CD4-positive, alpha-beta T cell (primary cell): ENCODE measurements at regions not wholly inside any gene's neighbourhood (a gene's known extent, or its start where the extent isn't known, plus 50 kb on each side); places are given as distances from the start of the nearest gene placed in this dataset.

ENCODE experiments used
- ATAC-seq: fragments of 200-7000 bp; cut with Tn5 transposase; one replicate; pipeline ENCODE4 v1.10.0; 2022; ENCODE audit warnings: mild to moderate bottlenecking; ENCODE audit not compliant: poor library complexity
- CTCF ChIA-PET: fragments of 350-600 bp; sonication (Branson Sonifier 250); formaldehyde crosslinking; loops from one replicate; lab custom pipeline; 2021; ENCODE audit warnings: antibody characterized with exemption, inconsistent platforms; lab: Charles Lee
- POLR2A ChIA-PET: fragments of 350-600 bp; sonication (Branson Sonifier 250); formaldehyde crosslinking; loops from one replicate; lab custom pipeline; 2021; ENCODE audit warnings: antibody characterized with exemption, inconsistent platforms; lab: Charles Lee
- DNase-seq, 14 experiments: peaks; one replicate each; pipeline ENCODE4 v3.0.0-alpha.2; 2013 to 2020; ENCODE audit warnings: mixed read lengths in 2 of 14
- H3K27ac ChIP-seq, 2 donors: one replicate each; pipeline versions ENCODE4 v1.5.1 to v1.7.0; 2013; ENCODE audit warnings: low read length in 2 of 2, low read depth in 1 of 2, mild to moderate bottlenecking in 1 of 2
- H3K27me3 ChIP-seq, 2 experiments: 1 replicate in 1 of 2; 2 replicates in 1 of 2; pipeline versions ENCODE4 v1.6.1 to v1.7.0; 2013; ENCODE audit warnings: low read length in 2 of 2, control low read depth in 1 of 2, mild to moderate bottlenecking in 1 of 2, moderate library complexity in 1 of 2; ENCODE audit not compliant: insufficient read depth in 2 of 2, control insufficient read depth in 1 of 2
- H3K36me3 ChIP-seq: one replicate; pipeline ENCODE4 v1.6.1; 2013; ENCODE audit warnings: low read length, control low read depth; ENCODE audit not compliant: insufficient read depth
- H3K4me1 ChIP-seq: one replicate; pipeline ENCODE4 v1.6.1; 2013; ENCODE audit warnings: low read length, control low read depth; ENCODE audit not compliant: insufficient read depth
- H3K4me3 ChIP-seq: one replicate; pipeline ENCODE4 v1.5.1; 2013; ENCODE audit warnings: mild to moderate bottlenecking, low read length, moderate library complexity
- H3K9me3 ChIP-seq, 2 experiments: 1 replicate in 1 of 2; 2 replicates in 1 of 2; pipeline versions ENCODE4 v1.6.1 to v1.7.0; 2013; ENCODE audit warnings: low read length in 2 of 2, mild to moderate bottlenecking in 2 of 2, control low read depth in 1 of 2, moderate library complexity in 1 of 2; ENCODE audit not compliant: control insufficient read depth in 1 of 2, insufficient read depth in 1 of 2
- H3K27ac Mint-ChIP-seq: one replicate; pipeline ENCODE4 v1.8.0; 2020; ENCODE audit warnings: mixed read lengths
- H3K27me3 Mint-ChIP-seq: one replicate; pipeline ENCODE4 v1.8.0; 2021; ENCODE audit warnings: mixed read lengths
- H3K36me3 Mint-ChIP-seq: one replicate; pipeline ENCODE4 v1.8.0; 2021; ENCODE audit warnings: low read depth, mixed read lengths
- H3K4me1 Mint-ChIP-seq: one replicate; pipeline ENCODE4 v1.8.0; 2021; ENCODE audit warnings: low read depth, mixed read lengths
- H3K4me3 Mint-ChIP-seq: one replicate; pipeline ENCODE4 v1.8.0; 2020; ENCODE audit warnings: mild to moderate bottlenecking, mixed read lengths
- H3K9me3 Mint-ChIP-seq: one replicate; pipeline ENCODE4 v1.8.0; 2020; ENCODE audit warnings: mixed read lengths
- intact Hi-C, 2 experiments: fragments of 100-400 bp; cut with DNase I in 1 of 2; cut with micrococcal nuclease in 1 of 2; formaldehyde crosslinking; loops; one replicate each; pipeline versions ENCODE4 v1.15.1 to v1.9.0; 2023 to 2025; cut with DNase I, micrococcal nuclease
- TF ChIP-seq, protein P1 (sequence below): fragments of 200-600 bp; IDR thresholded peaks from one replicate; pipeline ENCODE4 v1.8.0; 2022; ENCODE audit warnings: antibody characterized with exemption, mild to moderate bottlenecking

GRCh38 chr18:56034949-56035348, 447.0 kb upstream of the TCF4 start:
- peaks cover 0 to 4% of the 10 kb centered on the region in 2 experiments for H3K9me3 ChIP-seq
- no peak overlapping the region for H3K4me3 Mint-ChIP-seq
- intact Hi-C loops, result no loop called here
- POLR2A ChIA-PET, result no interaction called here
- H3K27me3 ChIP-seq, result no peaks in the 10 kb centered on the region
- H3K9me3 Mint-ChIP-seq, result peaks cover 5% of the 10 kb centered on the region
- H3K4me1 ChIP-seq, result no peaks in the 10 kb centered on the region
- DNase-seq, result no peak
- no peaks in the 10 kb centered on the region for H3K4me1 Mint-ChIP-seq
- H3K27ac Mint-ChIP-seq, result no peak overlapping the region
- H3K36me3 ChIP-seq, result no peaks in the 10 kb centered on the region
- no peak for ATAC-seq
- no peaks in the 10 kb centered on the region for H3K36me3 Mint-ChIP-seq
- H3K4me3 ChIP-seq, result no peak overlapping the region
- no peak overlapping the region for H3K27ac ChIP-seq
- H3K27me3 Mint-ChIP-seq, result no peaks in the 10 kb centered on the region
- CTCF ChIA-PET, result no interaction called here
- TF ChIP-seq, protein P1, sequence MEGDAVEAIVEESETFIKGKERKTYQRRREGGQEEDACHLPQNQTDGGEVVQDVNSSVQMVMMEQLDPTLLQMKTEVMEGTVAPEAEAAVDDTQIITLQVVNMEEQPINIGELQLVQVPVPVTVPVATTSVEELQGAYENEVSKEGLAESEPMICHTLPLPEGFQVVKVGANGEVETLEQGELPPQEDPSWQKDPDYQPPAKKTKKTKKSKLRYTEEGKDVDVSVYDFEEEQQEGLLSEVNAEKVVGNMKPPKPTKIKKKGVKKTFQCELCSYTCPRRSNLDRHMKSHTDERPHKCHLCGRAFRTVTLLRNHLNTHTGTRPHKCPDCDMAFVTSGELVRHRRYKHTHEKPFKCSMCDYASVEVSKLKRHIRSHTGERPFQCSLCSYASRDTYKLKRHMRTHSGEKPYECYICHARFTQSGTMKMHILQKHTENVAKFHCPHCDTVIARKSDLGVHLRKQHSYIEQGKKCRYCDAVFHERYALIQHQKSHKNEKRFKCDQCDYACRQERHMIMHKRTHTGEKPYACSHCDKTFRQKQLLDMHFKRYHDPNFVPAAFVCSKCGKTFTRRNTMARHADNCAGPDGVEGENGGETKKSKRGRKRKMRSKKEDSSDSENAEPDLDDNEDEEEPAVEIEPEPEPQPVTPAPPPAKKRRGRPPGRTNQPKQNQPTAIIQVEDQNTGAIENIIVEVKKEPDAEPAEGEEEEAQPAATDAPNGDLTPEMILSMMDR, result no peak

GRCh38 chr18:56030060-56030459, 442.1 kb upstream of the TCF4 start:
- no peak overlapping the region for H3K27ac Mint-ChIP-seq
- no peak for ATAC-seq
- DNase-seq, result no peak
- peaks cover 0 to 4% of the 10 kb centered on the region in 2 experiments for H3K9me3 ChIP-seq
- CTCF ChIA-PET, result no interaction called here
- H3K27me3 Mint-ChIP-seq, result no peaks in the 10 kb centered on the region
- H3K9me3 Mint-ChIP-seq, result peaks cover 2% of the 10 kb centered on the region
- H3K27ac ChIP-seq, result no peak overlapping the region
- H3K36me3 Mint-ChIP-seq, result no peaks in the 10 kb centered on the region
- POLR2A ChIA-PET, result no interaction called here
- no peaks in the 10 kb centered on the region for H3K4me1 Mint-ChIP-seq
- H3K36me3 ChIP-seq, result no peaks in the 10 kb centered on the region
- H3K4me3 ChIP-seq, result no peak overlapping the region
- H3K4me1 ChIP-seq, result no peaks in the 10 kb centered on the region
- no peak overlapping the region for H3K4me3 Mint-ChIP-seq
- intact Hi-C loops, result no loop called here
- TF ChIP-seq, protein P1, result no peak
- no peaks in the 10 kb centered on the region for H3K27me3 ChIP-seq

DNA sequence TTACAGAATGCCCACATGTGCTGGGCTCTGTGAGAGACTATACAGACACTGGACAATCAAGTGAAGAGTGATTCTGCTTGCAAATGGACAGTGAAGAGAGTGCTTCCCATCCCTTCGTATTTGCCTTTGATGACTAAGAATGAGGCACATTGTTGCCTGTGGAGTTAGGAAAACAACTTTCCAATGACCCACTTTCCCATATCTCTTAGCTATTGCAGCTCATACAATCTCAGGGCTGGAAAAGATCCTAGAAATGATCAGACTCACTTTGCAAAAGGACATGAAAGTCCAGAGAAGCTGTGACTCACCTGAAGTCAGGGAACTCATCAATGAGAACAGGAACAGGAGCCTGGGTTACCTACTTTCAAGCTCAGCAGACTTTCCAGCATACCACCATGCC, 440.5 kb upstream of the TCF4 start:
- Histone ChIP-seq H3K36me3 (no peaks in the 10 kb centered on the region), H3K27me3 (no peaks in the 10 kb centered on the region), H3K9me3 (peaks cover 0 to 4% of the 10 kb centered on the region in 2 experiments), H3K4me3 (no peak overlapping the region), H3K27ac (no peak overlapping the region), H3K4me1 (no peaks in the 10 kb centered on the region)
- intact Hi-C loops, result no loop called here
- TF ChIP-seq, protein P1, result no peak
- ATAC-seq (no peak), DNase-seq (no peak)
- ChIA-PET CTCF (no interaction called here), POLR2A (no interaction called here)
- Mint-ChIP-seq H3K36me3 (no peaks in the 10 kb centered on the region), H3K4me3 (no peak overlapping the region), H3K27ac (no peak overlapping the region), H3K27me3 (no peaks in the 10 kb centered on the region), H3K4me1 (no peaks in the 10 kb centered on the region), H3K9me3 (no peaks in the 10 kb centered on the region)
